ENCODE measurements at regions not wholly inside any gene's neighbourhood (a gene's known extent, or its start where the extent isn't known, plus 50 kb on each side); places are given as distances from the start of the nearest gene placed in this dataset.
A peak's percentile ranks its signal among the peaks of the same experiment; 100 is the strongest.

DNA sequence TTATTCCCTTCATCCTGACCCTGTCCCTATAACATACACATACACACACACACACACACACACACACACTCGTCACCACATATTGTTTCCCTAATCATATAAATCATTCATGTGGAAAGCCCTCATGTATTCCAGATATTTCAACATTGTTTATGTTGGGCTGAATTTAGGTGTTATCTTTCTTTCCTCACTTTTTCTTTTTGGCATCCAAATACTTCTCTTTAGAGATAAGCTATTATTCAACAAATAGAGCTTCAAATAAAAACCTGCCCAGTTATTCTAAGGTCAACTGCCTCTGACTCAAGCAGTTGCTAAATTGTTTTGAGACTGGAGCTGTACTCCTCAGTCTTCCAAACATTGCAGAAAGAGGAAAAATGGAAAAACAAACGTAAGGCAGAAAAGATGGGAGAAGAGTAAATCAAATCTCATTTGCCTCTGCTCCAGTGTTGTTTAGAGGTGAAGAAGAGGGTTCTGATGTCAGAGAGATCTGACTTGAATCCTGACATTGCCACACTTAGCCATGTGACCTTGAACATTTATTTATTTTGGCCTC, 215.7 kb downstream of the GAS1 start:
- DNase-seq, result no peak

DNA sequence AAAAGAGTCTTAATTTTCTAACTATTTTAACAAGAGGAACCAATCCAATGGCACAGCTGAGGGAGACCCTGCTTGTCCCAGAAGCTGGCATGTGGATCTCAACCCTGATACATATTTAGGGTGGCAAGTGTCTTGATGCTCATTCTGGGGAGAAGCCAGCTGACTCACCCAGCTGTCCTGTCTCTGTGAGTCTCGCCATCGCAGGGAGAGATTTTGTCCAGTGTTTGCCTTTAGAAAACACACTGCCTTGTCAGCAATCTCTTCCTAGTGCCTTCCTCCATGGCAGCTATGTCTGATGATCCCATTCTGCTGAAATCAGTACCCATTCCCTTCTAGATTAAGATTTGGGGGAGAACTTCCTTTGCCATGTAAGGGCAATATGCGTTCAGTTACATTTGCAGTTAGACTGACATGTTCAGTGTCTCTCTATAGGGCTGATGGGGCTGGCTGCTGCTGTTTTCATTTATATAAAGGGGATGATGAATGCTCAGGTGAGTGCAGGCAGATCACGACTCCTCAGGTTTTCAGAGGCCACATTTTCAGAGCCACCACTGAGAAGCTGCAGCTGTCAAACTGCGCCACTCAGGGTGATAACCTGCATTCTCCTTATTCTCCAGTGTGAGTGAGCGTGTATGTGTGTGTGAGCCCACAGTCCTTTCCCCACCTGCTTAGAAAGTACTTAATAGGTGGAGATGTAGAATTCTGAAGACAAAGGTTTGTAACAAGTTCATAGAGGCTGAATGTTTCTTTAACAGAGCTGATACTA, 217.0 kb downstream of the GAS1 start:
- DNase-seq, result no peak

DNA sequence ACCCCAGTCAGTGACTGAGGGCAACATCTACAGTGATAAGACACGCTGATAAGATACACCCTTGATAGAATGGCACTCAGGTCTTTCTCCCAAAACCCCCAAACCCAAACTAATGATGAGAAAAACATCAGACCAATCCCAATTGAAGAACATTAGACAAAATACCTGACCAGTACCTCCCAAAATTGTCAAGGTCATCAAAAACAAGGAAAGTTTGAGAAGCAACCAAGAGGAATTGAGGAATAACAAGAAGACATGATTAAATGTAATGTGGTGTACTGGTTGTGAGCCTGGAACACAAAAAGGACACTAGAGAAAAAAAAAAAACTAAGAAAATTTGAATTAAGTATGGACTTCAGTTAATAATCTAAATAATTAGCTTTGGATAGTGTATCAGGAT, 222.8 kb downstream of the GAS1 start:
- no peak for DNase-seq

DNA sequence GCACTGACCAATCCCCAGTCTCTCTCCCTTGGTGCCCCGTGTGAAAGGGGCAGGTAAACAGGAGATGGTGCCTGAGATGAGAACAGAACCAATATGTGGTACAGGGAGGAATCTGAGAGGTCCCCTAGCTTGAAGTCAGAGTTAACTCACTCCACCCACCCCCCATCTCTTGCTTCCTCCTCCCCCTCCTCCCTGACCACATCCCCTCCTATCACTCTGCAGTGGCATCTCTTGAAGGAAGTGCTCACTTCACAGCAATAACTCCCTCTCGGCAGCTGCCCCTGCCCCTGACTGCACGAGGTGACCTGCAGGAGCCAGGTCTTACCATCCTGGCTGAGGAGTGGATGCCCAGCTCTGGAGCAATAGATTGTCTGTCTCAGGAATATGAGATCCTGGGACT, 224.0 kb downstream of the GAS1 start:
- DNase-seq, result no peak

- no peak for DNase-seq
Measured at GRCh38 chr9:86722706-86723075, 224.6 kb downstream of the GAS1 start.

DNA sequence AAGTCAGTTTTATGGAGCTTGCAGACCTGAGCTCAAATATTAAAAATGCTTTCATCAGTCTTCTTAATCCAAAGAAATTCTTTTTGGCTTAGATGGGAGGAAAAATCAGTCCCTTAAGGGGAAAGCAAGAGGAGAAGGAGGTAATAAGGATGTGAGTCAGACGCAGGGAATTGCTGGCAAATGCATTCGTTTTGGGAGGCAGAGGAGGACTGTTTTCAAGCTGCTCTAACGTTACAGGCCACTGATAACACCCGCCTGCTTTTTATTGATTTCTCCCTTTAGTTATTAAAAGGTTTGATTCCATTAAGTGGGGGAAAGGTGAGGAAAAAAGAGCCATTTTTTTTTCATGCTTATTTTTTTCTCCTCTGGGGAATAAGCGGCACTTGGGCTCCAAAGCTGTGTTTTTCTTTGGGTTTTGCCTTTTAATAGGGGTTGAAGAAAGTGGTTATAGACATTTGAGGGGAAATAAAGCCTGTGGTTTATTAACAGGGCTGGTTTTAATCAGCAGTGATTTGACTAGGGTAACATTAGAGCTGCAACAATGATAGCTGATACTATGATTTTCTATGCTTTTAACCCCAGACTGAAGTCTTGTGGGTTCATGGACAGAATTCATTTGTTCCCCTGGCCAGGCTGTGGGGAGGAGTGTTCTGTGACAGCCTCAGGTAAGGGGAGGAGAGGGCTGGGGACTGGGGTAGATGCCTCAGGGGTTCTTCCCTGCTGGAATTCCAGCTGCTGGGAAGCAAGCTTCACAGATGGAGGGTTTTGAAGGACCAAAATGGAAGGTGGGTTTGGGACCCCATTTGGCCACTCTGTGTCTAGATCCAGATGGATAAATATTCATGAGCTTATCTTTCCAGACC, 225.2 kb downstream of the GAS1 start:
- DNase-seq, result no peak

DNA sequence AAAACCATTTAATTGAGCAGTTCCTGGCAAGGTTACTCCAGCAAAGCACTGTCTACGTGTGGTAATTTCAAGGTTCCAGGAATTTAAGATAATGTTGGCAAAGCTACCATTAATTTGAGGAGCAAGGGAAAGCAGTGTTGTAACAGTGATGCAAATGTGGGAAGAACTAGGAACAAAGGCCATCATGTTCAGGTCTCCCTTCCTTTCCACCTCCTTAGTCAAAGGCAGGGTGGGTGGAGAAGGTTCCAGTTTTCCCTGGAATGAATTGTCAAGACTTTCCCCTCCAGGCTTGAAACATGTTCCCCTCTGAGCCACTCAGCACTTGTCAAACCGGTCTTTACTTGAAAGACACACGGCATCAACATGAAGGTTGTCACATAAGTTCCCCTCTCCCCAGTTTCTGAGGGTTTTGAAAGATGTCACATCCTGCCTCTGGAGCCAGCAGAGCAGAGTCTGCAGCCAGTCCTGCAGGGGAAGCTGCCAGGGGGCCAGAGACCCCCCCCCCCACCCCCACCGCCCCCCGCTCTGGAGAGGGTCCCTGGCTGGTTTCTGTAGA, 226.0 kb downstream of the GAS1 start:
- no peak for DNase-seq

GRCh38 chr9:86720639-86721225, 226.6 kb downstream of the GAS1 start:
- DNase-seq, result no peak

DNA sequence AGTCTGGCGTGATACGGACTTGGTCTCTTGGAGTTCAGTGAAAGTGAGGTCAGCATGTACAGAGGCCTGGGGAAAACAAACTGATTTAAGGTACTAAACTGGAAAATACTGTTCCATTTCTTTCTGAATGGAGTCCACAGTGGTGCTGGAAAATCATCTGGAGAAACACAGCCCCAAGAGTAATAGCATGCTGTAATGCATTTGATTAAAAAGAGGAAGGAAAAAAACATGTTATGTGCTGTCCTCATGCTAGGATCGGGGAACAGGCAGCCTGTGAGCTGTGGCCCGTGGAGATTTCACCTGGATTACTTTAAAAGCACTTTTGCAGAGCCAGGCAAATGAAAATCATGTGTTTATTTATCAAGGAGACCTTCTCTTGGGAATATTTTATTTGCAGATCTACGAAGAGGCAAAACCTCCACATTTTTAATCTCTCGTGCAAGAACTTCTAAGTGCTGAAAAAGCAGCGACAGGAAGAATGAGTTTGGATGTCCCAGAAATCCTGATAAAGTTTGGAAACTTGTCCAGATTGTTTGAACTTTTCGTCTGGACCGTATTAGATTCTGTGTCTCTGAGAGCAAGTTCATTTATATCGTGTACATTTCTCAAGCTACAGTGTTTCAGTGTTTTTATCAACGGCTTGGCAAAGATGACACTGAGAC, 228.8 kb downstream of the GAS1 start:
- DNase-seq, result no peak

DNA sequence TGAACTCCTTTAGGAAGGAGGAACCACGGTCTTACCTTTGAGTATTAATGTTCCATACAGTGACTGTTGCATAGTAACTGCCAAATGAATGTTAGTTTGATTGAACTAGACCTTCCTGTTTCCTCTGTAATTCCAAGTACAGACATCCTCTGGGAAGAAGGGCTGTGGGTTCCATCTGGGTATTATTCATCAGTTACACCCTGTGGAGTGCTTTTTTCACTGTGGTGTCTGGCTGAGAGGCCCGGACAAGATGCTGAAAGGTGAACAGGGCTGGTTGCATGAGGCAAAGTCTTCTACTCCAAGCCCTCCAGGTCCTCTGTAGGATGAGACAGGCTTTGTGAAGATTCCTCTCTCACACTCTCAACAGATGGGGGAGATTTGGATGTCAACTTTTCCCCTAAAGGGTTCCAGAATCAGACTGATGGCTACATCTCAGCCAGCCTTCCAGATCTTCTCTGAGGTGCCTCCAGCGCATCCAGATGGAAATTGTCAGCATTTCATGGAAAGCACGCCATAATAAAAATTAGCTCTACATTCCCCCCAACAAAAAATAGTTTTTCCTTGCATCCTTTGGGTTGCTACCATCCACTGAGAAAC, 230.9 kb downstream of the GAS1 start:
- DNase-seq, result no peak

- DNase-seq, result no peak
Measured at GRCh38 chr9:86714999-86715398, 232.3 kb downstream of the GAS1 start.

DNA sequence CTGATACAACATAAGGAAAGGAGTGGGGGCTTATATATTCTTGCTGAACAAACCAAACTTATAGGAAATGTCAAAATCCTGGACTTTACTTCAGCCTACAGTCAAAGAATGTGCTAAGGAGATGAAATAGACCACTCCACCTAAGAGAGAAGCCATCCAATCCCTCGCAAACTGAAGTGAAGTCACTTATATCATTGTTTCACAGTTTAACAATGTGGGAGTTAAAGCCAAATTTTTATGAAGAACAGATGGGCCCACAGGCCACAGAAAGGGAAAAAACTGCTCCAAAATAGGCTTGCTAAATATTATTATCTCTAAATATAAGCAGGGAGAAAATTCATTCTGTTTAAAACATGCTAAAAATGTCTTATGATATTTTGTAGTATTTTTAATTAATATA, 233.3 kb downstream of the GAS1 start:
- DNase-seq, result no peak

DNA sequence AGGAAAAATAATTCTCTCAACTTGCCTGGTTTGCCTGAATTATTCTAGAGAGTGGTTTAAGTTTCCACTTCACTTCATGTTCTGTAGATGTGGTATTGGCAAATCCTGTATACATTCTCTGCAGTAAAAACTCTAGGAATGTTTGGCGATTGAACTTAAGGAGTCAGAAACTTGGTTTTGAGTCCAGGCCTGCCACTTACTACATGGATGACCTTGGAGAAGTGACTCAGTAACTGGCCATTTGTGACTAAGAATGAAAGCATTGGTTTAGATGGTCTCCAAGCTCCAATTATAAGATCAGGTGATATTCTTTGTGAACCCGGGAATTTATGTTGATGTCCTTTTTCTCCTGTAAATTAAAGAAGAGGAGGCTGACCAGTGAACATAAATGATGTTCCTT, 233.8 kb downstream of the GAS1 start:
- DNase-seq, result no peak

DNA sequence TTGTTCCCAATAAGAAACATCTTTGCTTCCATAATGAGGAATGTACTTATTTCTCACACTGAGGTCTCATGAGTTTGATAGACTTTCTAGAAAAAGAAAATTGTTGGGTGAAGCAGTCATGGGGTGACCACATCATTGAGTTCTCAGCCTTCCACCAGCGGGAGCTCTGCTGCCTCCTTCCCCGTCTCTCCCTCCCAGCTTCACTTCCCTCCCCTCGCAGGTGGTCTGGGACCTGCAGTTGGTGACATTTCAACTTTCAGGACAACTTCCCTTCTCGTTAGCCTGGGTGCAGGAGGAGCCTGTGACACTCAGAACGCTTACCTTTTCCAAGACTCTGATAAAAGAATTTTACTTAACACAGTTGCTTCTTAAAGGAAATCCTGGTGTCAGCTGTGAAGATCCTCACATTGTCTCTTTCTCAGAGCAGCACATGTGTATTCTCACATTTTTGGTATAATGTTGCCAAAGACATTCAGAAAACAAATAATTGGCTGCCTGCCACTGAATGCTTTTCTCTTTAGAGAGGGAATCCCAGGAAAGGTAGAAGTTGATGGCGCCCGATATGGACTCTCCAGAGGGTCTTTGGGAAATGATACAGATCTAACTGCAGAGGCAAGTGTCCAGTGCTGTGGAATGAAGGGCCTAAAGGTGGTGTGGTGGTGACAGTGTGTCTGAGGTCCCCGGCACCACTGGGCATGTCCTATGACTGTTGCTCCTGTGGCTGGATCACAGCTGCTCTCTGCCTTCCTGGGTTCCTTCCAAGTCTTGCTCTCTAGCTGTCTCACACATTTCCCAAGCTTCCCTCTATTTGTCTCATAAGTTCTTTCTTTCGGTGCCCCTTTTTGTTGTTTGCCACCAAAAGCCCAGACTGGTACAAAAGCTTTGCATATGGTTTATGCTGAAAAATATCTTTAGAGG, 238.1 kb downstream of the GAS1 start:
- DNase-seq, result no peak

DNA sequence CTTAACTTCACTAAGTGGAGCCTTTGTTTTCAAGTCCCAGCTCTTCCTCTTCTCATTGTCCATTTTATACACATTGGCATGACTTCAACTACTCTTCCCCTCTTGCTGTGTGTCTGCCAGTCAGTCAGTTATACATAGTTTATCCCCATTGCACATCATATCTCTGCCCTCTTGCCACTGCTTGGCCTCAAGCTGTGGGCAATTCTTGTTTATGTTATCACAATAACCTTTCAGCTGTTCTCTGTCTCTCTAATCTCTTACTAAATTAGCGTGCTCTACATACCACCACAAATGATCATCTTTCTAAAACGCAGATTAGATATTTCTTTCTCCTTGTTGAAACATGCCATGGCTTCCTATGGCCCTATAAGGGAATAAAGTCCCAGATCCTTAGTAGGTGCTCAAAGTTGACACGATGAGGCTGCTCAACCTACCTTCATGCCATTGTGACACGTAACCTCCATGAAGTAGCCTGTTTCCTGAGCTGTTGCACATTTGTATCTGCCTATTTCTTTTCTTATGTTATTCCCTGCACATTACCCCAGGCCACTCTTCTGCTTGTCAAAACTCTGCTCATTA, 239.3 kb downstream of the GAS1 start:
- DNase-seq, result no peak

- no peak for DNase-seq
Measured at GRCh38 chr9:86706391-86706790, 240.9 kb downstream of the GAS1 start.

DNA sequence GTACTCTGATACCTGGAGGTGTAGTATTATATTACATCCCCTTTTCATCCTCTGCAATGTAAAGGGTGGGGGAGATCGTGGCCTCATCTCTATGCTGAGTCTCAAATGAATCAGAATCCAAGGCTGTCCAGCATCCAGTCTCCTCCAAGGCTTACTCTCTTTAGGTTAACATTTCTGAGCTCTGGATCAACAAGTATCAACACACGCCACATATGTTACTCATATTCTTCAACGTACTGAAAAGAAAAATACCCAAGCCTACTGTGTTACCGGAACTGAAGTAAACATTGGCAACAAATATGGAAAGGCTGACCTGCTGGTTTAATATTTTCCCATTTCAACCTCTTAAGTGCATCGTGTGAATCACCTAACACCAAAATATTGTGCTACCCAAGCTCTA, 241.8 kb downstream of the GAS1 start:
- no peak for DNase-seq

DNA sequence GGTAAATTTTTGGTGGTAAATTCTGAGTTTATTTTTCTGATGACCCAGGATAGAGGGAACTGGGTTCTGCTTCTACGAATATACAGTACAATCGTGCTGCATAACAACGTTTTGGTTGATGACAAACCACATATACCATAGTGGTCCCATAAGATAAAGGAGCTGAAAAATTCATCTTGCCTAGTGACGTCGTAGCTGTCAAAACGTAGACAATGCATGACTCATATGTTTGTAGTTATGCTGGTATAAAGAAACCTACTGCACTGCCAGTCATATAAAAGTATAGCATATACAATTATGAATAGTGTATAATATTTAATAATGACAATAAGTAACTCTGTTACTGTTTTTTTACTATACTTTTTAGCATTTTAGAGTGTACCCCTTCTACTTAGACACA, 244.0 kb downstream of the GAS1 start:
- DNase-seq, result no peak

GRCh38 chr9:86700629-86701028, 246.7 kb downstream of the GAS1 start:
- DNase-seq, result peak in 31 of 56 donors; percentile 1 to 66 (median 22)

Measured in amygdala (tissue), 56 donors.